OCI-LY7 (cell line): ENCODE measurements at regions not wholly inside any gene's neighbourhood (a gene's known extent, or its start where the extent isn't known, plus 50 kb on each side); places are given as distances from the start of the nearest gene placed in this dataset.

Source experiments
- CTCF ChIP-seq: fragments of 200-600 bp; sonication (generic); conservative IDR thresholded peaks from 2 replicates; pipeline ENCODE4 v1.5.1; 2014; ENCODE audit warnings: mild to moderate bottlenecking, antibody characterized with exemption, low read length, moderate library complexity, mixed read lengths
- EZH2phosphoT487 ChIP-seq: fragments of 200-600 bp; sonication (generic); IDR thresholded peaks from 2 replicates; pipeline ENCODE4 v1.6.1; 2018; ENCODE audit warnings: low read depth, borderline replicate concordance, mild to moderate bottlenecking, mixed run types, antibody characterized with exemption, low read length, moderate library complexity, mixed read lengths

GRCh38 chr12:131353826-131354225, 357.1 kb upstream of the SFSWAP start:
- TF ChIP-seq CTCF (no peak), EZH2phosphoT487 (no peak)
